HG02840 (cell line): ENCODE measurements at regions not wholly inside any gene's neighbourhood (a gene's known extent, or its start where the extent isn't known, plus 50 kb on each side); places are given as distances from the start of the nearest gene placed in this dataset.
"Not testable (repeated sequence)": the region's sequence is repeated elsewhere in the genome, so short reads cannot be mapped to it uniquely, and the experiment has no call there.

Experiments used
- ATAC-seq: cut with Tn5 transposase; IDR thresholded peaks from one replicate; pipeline ENCODE4 v1.9.1; 2021; ENCODE audit warnings: mild to moderate bottlenecking, moderate library complexity, moderate number of reproducible peaks; ENCODE audit not compliant: unreplicated experiment, low FRiP score

DNA sequence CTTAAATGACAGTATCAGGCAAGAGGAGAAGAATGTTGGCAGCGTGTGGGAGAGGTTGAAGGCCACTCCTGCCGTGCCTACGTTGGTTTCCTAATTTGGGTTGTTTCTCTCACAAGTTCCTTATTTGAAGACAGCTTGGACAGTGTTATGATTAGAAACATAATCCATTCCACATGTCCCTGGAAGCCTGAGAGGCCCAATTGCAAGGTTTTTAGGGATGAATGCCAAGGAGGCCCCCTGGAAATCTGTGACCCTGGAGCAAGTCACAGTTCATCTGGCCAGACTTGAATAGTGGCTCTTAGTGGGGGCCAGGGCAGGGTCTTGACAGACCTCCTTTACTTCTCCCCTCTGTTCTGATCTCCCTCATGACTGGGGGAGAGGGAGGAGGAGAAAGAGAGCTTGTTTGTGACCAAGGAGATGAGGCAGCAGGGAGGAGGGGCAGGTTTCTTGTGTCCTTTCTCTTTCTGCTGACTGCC is 584.4 kb upstream of the TBL1XR1 start:
- no peak for ATAC-seq

DNA sequence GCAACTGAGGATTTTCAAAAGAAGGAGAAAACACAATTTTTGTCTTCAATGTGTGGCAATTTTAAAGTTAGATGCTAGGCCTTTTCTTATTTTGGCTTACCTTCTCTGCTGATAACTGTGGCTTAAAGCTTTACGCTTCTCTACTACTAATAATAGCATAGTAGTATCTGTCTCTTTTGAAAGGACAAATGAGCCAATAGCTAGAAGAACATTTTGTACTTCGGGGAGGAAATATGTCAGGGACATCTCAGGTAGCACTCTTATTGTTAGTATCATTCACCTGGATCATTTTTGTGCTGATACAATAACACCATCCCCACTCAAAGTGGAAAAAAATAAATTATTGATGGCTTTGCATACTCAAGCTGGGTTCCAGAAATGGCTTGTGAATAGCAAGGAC is 586.1 kb upstream of the TBL1XR1 start:
- no peak for ATAC-seq

DNA sequence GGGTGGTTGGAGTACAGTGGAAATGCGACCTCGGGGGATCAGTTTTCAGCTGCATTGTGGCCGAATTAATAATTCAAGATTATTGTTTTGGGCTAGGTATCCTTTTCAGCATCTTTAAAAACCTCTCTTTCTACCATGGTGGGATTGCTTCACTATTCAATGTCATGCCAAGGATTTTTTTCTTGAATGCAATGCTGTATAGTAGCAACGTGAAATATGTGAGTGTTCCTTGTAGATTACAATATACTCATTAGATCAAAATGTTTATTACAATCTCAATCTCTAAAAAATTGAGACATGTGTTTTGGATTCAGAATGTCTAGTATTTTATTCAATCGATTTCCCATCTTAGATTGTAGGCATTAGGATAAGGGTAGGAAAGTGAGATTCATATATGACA is 586.5 kb upstream of the TBL1XR1 start:
- no peak for ATAC-seq

DNA sequence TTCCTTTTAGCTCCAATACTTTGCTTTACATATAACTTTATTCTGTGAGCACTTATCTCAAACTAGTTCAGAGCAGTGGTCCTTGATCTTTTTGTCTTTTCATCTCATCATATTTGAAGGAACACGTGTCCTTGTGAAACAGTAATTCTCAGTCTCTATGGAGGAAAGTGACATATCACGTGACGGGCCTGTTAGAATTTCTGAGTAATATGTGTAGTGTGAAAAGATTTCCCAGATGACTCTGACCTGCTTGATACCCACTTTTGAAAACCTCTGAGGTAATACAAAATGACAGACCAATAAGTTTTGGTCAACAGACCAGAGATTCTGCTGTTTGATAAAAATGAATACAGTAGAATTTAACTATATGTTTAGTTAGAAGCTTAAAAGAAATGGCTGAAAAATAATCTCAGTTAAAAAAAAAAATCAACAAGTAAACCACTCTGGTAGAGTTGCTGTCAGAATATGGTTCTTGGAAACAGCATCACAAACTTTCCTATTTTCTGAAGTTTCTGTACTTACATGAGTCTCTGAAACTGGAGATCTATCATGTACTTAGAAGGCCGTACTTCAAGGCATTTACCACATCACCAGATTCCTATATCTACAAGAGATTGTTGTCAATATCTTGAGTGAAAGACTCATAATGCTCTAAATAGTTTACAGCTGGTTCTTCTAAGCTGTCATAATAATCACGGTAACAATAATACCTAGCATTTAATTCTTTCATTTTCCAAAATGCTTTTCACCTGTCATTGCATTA is 590.2 kb upstream of the TBL1XR1 start:
- no peak for ATAC-seq

DNA sequence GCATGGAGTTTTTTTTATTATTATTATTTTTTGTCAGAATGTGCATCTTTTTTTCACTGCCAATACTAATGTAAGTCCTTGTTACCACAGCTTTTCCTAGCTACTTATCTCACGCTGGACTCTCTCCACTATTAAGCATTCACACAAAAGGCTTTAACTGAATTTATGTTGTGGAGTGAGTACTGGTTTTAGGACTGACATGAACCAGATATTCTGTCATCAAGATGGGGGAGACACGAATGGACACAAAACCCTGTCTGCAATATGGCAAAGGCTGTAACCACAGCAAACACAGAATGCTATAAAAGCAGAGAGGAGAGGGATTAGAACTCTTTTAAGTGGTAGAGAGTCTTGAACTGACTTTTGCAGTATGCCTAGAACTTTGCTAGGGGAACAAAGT is 592.2 kb upstream of the TBL1XR1 start:
- ATAC-seq, result no peak

DNA sequence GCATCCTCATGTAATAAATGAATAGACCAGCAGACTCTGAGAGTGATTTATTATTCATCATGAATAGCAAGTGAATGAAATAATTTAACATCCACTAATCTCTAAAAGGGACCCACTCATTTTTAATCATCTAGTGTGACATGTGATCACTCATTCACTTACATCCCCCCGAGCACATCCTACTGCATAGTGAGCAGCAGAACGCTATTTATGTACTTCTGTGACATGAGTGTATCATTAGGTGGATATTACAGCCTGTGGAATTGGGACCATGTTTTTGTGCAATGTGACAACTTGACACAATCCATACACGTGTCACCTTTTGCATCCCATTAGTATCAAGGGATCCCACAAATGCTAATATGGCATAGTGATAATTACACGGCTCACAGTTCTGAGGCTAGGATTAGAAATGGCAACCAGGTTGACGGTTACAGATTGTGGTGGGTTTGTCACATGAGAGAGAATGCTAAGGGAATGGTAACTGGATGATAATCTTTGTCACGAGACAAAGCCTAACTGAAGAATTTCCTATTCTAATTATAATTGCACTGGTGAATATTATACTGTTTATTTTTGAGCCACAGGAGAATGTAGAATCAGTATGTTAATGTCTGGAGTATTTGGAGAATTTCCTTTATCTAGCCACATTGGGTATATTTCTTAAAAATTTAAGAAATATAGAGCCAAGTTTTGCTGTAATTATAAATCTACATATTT is 595.2 kb upstream of the TBL1XR1 start:
- no peak for ATAC-seq

DNA sequence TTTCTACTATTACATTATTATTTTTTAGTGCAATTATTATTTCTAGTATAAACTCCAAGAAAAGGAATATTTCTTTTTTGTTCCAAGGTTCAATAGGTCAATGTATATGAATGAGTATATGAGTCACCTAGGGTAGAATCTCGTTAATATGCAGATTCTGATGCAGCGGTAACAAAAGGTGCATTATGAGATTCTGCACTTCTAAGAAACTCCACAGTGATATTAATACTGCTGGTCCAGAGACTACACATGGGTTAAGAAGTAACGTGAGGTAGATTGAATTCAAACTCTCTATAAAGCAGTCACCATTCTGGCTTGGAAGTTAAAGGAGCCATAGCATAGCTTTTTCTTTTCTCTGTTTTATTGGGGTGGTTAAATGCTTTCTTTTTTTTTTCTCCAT is 596.2 kb upstream of the TBL1XR1 start:
- no peak for ATAC-seq

DNA sequence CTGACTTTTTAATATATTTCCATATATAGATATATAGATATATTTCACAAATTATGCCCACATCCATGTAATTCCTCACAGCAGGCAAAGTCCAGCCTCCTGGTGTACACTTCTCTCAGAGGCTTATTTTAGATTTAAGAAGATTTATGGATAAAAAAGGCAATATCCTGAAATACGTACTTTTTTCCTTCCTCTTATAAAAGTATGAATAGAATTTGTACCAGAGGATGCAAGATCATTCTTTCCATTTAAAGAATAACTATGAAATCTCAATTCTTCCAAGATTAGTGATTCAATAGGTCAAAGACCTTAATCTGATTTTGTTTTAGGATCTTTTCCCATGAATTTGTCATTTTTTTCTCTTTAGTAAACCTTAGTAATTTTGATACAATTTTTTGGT is 597.9 kb upstream of the TBL1XR1 start:
- no peak for ATAC-seq

DNA sequence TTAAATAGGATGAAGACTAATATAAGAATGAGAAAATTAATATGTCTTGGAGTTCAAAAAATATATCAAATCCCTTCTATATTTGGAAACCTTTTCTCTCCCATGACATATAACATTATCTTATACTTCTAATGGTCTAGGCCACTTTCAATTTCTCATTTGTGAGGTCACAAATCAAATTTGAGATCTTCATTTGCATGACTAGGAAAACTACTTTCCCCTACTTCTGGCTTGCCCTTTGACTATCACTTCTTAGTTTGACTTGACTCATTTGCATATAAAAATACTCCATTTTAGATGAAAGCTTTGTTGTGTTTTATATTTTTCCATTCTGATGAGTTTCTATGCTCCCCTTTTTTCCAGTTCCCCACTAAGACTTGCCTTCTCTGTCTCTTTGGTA is 598.6 kb upstream of the TBL1XR1 start:
- ATAC-seq, result no peak

DNA sequence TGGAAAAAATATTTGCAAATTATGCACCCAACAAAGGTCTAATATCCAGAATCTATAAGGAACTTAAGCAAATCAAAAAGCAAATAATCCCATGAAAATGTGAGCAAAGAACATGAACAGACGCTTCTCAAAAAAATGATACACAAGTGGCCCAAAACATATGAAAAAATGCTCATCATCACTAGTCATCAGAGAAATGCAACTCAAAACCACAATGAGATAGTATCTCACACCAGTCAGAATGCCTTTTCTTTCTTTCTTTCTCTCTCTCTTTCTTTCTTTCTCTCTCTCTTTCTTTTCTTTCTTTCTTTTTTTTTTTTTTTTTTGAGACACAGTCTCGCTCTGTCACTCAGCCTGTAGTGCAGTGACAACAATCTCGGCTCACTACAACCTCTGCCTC is 602.9 kb upstream of the TBL1XR1 start:
- ATAC-seq, result not testable (repeated sequence)

DNA sequence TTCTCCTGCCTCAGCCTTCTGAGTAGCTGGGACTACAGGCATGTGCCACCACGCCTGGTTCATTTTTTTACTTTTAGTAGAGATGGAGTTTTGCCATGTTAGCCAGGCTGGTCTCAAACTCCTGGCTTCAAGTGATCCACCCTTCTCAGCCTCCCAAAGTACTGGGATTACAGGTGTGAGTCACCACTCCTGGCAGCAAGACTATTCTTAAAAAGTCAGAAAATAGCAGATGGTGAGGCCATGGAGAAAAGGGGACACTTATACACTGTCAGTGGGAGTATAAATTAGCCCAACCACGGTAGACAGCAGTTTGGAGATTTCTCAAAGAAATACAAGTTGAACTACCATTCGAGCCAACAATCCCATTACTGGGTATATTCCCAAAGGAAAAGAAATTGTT is 603.3 kb upstream of the TBL1XR1 start:
- no peak for ATAC-seq

DNA sequence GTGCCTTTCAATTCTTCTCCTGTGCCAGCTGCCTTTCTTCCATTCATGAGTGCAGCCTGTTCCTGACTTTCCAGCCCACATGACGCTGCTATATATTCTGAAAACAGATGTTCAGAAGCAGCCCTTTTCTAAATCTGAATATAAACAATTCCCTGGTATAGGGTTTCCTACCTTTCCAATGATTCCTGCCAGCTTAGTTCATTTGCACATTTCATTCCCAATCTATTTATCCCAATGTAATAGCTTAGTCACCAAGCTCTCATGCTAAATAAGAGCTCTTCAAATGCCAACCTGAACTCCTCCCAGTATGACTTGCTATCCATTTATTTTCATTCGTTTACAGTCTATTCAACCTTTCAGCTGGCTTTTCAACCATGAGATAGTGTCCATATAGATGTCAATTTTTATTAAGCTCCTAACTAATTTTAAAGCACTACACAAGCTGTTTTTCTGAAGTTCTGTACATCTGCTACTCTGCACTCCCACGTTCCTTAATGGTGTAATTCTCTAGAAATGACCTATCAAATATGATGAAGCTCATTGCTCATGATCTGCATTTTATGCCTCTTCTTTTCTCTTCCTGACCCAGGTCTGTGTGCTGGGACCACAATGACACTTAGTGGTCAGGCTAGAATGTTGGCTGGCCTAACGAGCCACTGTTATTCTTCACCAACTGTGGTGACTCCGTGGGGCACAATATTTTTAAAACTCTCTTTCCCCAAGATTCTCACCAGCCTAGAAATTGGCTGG is 605.0 kb upstream of the TBL1XR1 start:
- ATAC-seq, result no peak

DNA sequence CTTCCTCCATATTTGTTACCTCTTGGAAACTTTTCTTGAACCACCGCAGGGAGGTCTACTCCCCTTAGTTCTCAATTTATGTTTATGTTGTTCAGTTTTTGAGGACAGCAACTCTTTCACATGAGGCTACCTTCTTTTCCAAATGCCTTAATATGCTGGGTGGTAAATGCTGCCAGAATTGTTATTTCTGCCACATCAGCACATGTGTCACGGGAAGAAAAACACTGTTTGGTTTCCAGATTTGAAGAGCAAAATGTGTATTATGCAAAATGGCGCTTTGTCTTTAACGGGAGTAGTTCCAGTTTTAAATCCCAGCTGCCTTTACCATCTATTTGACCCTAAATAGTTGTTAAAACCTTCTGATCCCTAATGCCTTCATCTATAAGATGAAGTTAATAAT is 606.2 kb upstream of the TBL1XR1 start:
- no peak for ATAC-seq

DNA sequence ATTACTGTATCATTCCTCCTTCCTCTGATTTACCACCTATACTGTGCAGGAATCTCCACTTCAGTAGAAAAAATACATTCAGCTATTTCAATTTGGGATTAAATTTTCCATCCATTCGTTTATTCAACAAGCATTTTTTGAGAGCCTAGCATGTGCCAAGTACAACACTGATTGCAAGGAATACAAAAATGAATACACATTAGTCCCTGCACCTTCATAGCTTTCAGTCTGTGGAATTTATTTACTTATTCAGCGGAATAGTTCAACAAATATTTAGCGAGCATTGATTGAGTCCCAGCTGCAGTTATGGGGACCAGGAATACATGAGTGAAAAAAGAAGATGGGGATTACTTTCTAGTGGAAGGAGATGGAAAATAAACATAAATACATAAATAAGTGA is 606.8 kb upstream of the TBL1XR1 start:
- no peak for ATAC-seq

DNA sequence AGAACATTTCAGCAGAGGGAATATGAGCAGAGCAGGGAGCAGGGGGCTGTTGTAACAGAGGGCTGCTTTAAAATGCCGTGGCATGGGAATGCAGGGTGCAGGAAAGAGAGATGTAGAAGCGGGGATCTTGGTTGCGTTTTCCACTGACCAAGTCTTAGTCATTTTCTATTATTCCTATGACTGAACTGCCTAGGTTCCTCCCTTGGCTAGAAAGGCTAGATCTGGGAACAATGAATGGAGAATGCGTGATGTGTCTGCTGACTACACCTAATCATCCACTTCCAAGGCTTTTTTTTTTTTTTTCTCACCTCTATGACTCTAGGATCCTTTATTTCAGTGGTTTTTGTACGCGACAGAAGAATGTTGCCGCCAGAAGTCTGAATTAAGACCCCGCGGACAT is 607.4 kb upstream of the TBL1XR1 start:
- ATAC-seq, result no peak

DNA sequence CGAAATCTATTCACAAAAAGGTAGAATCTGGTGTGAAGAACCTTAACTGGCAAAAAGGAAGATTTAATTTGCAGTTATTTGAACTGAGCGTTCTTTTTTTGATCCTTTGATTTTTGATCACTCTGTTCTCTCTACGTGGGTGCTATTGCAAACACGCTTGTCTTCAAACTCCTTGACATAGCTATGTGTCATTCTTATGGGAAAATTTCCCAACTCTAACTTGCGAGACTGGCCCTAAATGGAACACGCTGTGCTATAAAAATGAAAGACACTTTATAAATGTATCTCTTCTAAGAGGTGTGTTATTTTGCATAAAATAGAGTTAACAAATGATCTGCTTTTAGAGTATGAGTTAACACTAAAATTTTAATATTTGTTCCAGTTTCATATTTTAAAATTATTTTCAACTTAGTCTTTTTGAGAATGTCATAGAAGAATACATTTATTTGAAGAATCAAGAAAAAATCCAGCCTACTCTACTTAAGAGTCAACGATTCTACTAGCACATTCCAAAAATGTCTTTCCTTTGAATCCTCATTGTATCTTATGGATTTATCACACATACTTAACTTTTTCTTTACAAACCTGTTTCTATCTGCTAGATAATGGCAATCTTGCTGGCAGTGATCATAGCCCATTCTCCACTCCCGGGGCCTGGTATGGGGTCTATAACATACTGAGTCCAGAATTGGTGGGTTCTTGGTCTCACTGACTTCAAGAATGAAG is 610.0 kb upstream of the TBL1XR1 start:
- ATAC-seq, result no peak

DNA sequence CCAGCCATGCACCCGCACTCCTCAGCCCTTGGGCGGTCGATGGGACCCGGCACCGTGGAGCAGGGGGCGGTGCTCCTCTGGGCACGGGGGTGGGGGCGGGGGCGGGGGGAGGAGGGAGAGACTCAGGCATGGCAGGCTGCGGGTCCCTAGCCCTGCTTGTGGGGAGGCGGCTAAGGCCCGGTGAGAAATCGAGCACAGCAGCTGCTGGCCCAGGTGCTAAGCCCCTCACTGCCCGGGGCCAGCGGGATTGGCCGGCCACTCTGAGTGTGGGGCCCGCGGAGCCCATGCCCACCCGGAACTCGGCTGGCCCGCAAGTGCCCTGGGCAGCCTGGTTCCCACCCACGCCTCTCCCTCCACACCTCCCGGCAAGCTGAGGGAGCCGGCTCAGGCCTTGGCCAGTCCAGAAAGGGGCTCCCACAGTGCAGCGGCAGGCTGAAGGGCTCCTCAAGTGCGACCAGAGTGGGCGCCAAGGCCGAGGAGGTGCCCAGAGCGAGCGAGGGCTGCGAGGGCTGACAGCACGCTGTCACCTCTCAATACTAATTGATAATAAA is 611.7 kb upstream of the TBL1XR1 start:
- ATAC-seq, result not testable (repeated sequence)

DNA sequence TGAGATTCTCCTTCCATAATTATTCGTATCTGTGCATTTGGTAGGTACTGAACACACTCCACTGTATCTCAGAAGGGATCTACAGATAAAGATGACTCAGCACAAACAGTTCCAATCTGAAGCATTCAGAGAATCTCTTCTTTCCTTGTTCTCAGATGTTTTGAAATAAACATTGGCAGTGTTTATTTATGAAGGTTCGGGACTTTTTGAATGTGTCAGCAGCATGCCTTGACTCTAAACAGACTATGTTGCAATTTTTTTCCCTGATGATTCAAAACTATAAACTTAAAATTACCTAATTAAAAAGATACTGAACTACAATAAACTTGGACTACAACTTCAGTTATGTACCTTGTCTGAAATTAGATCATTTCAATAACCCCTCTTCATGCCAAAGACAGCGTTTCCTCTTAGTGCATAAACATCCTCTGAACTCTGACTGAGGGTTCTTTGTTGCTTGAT is 612.9 kb upstream of the TBL1XR1 start:
- ATAC-seq, result no peak

DNA sequence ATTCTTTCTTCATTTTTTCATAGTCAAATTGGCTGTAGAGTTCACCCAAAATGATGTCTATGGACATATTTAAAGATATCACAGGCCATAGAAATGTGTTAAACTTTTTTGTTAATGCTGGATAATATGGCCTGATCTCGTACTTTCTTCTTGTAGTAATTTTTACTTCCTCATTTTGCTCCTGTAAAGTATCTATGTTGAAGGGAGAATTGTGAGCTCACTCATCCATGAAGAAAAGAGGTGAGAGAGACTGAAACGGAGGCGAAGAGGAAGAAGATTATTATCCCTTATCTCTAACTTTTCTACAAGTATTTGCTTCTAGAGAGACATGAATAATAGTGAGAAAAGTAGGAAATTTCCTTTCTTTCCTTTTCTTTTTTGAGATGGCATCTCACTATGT is 613.8 kb upstream of the TBL1XR1 start:
- ATAC-seq, result no peak

DNA sequence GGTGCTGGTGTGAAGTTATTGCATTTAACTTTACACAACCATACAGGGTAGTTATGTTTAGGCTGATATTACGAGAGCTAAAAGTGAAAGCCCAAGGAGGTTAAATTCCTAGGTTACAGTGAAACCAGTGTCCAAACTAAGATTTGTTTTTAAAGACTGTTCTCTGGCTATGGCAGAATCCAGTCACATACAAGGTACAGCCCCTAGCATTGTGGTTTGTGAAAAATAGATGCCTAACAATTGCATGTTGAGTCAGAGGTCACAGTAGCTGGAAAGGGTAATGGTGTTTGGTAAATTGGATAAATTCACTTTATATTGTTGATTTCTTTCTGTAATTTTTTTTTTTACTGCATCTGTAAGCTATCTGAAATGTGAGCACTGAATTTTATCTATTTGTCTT is 614.6 kb upstream of the TBL1XR1 start:
- ATAC-seq, result no peak
